Pancreas (tissue), 10 donors: ENCODE measurements at regions not wholly inside any gene's neighbourhood (a gene's known extent, or its start where the extent isn't known, plus 50 kb on each side); places are given as distances from the start of the nearest gene placed in this dataset.

Source experiments
- ATAC-seq, 4 donors: fragments of 200-7000 bp; cut with Tn5 transposase; one replicate each; pipeline versions ENCODE4 v1.8.0 to v1.9.1; 2020; ENCODE audit warnings: mild to moderate bottlenecking in 4 of 4, moderate library complexity in 4 of 4
- DNase-seq, 6 donors: peaks; one replicate each; pipeline ENCODE4 v3.0.0-alpha.2; 2020
- FAIRE-seq: peaks from 2 replicates; lab custom pipeline; 2012; peaks lifted over from hg19 to GRCh38; lab: Jason Lieb, UNC
- H3K27ac ChIP-seq, 4 donors: fragments of 200-600 bp; sonication (generic); 1 replicate in 3 of 4; 2 replicates in 1 of 4; pipeline versions ENCODE4 v1.5.0 to v1.8.0; 2020
- H3K27me3 ChIP-seq, 4 donors: fragments of 200-600 bp; one replicate each; pipeline ENCODE4 v1.8.0; 2021
- H3K36me3 ChIP-seq, 3 donors: fragments of 200-600 bp; sonication (generic) in 1 of 3; one replicate each; pipeline versions ENCODE4 v1.5.0 to v1.8.0; 2020 to 2021
- H3K4me1 ChIP-seq, 3 donors: fragments of 200-600 bp; one replicate each; pipeline ENCODE4 v1.8.0; 2021
- H3K4me3 ChIP-seq, 4 donors: fragments of 200-600 bp; sonication (generic) in 2 of 4; one replicate each; pipeline versions ENCODE4 v1.5.0 to v1.8.0; 2020 to 2021
- H3K9me3 ChIP-seq, 4 donors: fragments of 200-600 bp; one replicate each; pipeline ENCODE4 v1.8.0; 2021
- WGBS, 2 donors: extraction: QIAGEN DNeasy Blood & Tissue Kit; methylation state at CpG; one replicate each; pipeline ENCODE4 v1.1.7; 2013; 5-methylcytosine and 5-hydroxymethylcytosine counted together
- intact Hi-C, 3 donors: fragments of 100-400 bp; cut with DNase I; formaldehyde crosslinking; loops; one replicate each; pipeline versions ENCODE4 v1.11.1 to v1.14.2; 2022
- TF ChIP-seq, protein P1 (sequence below), 4 donors: fragments of 200-600 bp; sonication (generic) in 3 of 4; IDR thresholded peaks; one replicate each; pipeline versions ENCODE4 v1.5.0 to v1.8.0; 2021; ENCODE audit warnings: antibody characterized with exemption in 4 of 4
- donor health status: healthy with polysubstance abuse.
- donor health status: DM: no; HTN: no; CAD: no; lungs with moderate emphysema.
- donor health status: DM: no; HTN: no; CAD: no.
- donor health status: control.
- donor health status: control.
- donor health status: Bipolar disorder and iron deficiency.
- donor health status: DM: yes; HTN: yes; CAD: no.
- donor health status: DM: no; HTN: no; CAD: no.
- donor health status: DM: no; HTN: no; CAD: no.
- donor health status: DM: yes; HTN: yes; CAD: no.

DNA sequence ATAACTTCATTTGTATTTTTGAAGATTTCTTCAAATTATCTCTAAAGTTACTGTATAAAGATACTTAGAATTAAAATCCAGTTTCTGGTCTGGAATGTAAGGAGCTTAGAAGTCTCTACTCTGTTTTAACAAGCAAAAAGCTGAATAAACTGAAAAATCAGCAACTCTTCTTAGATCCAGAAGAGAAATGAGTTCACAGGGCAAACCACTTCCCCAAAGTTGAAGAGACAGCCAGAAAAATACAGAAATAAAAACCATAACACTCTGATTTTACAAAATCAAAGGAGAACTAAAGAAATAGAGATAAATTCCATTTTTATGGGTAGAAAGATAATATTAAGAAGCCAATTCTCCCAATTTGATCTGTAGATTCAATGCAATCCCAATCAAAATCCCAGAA, 1166.8 kb downstream of the ADGRL3 start:
- H3K4me3 ChIP-seq: no peak overlapping the region
- no peaks in the 10 kb centered on the region for H3K9me3 ChIP-seq
- no peaks in the 10 kb centered on the region for H3K4me1 ChIP-seq
- no peaks in the 10 kb centered on the region for H3K36me3 ChIP-seq
- no peak overlapping the region for H3K27ac ChIP-seq
- FAIRE-seq: no peak
- DNase-seq: no peak
- intact Hi-C loops: no loop called here
- H3K27me3 ChIP-seq: no peaks in the 10 kb centered on the region
- no peak for ATAC-seq
- TF ChIP-seq, protein P1, sequence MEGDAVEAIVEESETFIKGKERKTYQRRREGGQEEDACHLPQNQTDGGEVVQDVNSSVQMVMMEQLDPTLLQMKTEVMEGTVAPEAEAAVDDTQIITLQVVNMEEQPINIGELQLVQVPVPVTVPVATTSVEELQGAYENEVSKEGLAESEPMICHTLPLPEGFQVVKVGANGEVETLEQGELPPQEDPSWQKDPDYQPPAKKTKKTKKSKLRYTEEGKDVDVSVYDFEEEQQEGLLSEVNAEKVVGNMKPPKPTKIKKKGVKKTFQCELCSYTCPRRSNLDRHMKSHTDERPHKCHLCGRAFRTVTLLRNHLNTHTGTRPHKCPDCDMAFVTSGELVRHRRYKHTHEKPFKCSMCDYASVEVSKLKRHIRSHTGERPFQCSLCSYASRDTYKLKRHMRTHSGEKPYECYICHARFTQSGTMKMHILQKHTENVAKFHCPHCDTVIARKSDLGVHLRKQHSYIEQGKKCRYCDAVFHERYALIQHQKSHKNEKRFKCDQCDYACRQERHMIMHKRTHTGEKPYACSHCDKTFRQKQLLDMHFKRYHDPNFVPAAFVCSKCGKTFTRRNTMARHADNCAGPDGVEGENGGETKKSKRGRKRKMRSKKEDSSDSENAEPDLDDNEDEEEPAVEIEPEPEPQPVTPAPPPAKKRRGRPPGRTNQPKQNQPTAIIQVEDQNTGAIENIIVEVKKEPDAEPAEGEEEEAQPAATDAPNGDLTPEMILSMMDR (IDR thresholded peaks at IDR 0.05): no peak

DNA sequence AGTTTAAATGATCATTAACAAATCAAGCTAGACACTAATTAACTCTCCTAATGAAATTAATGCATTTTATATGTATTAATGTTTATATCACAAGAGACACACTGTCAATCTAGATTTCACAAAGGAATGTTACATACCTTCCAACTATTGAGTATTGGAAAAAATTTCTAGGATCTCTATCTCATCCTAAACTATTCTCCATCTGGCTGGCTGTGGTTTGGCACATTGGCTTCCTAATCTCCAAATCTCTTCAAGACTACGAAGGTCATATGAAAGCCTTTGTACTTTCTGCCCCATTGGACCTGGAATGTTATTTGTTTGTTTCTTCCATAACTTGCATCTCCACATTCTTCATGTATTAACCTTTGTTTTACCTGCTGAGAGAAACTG, 1160.0 kb downstream of the ADGRL3 start:
- DNase-seq (no peak), ATAC-seq (no peak), FAIRE-seq (no peak)
- H3K4me1 ChIP-seq: no peaks in the 10 kb centered on the region
- H3K27me3 ChIP-seq: no peaks in the 10 kb centered on the region
- H3K36me3 ChIP-seq: no peaks in the 10 kb centered on the region
- no peak overlapping the region for H3K27ac ChIP-seq
- TF ChIP-seq, protein P1 (IDR thresholded peaks at IDR 0.05): no peak
- WGBS, 2 donors: 32 to 42% methylated on average over 1 of the region's 1 CpG
- intact Hi-C loops: no loop called here
- H3K4me3 ChIP-seq: no peak overlapping the region
- no peaks in the 10 kb centered on the region for H3K9me3 ChIP-seq

DNA sequence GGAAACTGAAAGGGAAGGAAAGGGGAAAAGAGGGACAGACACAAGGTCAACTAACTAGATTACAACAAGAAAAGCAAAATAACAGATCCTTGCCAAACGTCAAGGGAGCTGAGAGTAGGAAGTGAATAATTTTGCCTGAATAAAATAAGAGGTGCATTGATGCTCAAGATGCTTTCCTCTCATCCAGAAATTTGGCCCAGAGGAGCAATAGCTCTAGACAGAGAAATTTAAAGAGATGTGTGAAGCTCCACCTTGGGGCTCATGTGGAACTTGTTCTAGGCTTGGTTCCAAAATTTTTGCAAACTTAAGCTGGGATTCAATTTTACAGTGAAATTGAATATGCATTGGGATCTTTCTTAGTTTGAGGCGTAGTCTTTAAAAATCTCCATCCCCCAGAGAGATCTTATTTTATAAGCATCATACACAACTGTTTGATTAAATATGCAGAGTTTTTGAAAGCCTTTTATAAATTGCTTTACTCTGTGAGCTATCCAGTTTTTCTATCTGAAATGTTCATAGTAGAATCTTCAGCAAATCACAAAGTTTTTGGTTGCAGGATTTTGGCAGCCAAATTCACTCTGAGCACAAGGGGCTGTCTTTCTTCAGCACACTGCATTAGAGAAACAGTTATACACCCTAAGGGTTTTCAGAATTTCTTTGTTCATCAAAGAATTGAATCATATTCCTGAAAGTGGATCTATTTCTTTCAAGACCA, 1159.5 kb downstream of the ADGRL3 start:
- no peak for FAIRE-seq
- Histone ChIP-seq H3K27me3 (no peaks in the 10 kb centered on the region), H3K4me3 (no peak overlapping the region), H3K36me3 (no peaks in the 10 kb centered on the region), H3K27ac (no peak overlapping the region), H3K9me3 (no peaks in the 10 kb centered on the region), H3K4me1 (no peaks in the 10 kb centered on the region)
- intact Hi-C loops: no loop called here
- TF ChIP-seq, protein P1 (IDR thresholded peaks at IDR 0.05): no peak
- no peak for DNase-seq
- ATAC-seq: no peak
- WGBS, 2 donors: 54 to 58% methylated on average over 2 of the region's 2 CpGs

DNA sequence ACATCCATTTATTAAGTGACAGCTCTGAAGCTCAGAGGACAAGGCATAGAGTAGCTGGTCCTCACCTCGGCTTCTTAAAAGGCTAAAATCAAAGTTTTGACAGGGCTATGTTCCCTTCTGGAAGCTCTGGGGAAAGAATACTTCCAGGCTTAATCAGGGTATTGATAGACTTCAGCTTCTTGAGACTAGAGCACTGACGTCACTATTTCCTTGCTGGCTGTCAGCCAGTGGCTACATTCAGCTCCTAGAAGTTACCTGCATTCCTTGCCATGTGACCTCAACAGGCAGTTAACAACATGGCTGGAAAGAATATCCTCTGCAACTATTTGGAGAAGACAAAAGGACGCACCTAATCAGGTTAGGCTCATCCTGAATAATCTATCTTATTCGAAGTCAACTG, 1144.8 kb downstream of the ADGRL3 start:
- TF ChIP-seq, protein P1 (IDR thresholded peaks at IDR 0.05): no peak
- WGBS, 2 donors: 41 to 46% methylated on average over 4 of the region's 4 CpGs
- ATAC-seq: no peak
- Histone ChIP-seq H3K4me1 (no peaks in the 10 kb centered on the region), H3K9me3 (no peaks in the 10 kb centered on the region), H3K27me3 (no peaks in the 10 kb centered on the region), H3K4me3 (no peak overlapping the region), H3K27ac (no peak overlapping the region), H3K36me3 (no peaks in the 10 kb centered on the region)
- FAIRE-seq: no peak
- no peak for DNase-seq
- intact Hi-C loops: no loop called here

DNA sequence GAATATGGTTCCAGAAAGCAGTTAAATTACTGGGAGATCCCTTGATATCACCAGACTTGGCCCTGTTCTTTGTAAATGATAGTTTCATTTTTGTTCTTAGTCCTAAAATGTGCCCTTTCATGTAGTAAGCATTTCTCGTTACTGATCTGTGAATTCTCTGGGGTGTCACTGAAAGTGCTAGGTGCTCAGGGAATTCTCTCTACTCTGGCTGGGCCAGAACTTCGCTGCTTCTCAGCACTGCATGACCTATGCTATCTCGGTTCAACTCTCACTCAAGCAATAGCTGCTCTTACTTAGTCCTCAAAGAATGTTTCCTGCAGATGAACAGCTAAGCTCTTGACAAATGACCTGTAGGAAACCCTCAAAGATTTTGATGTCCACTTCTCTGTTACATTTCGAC, 1144.3 kb downstream of the ADGRL3 start:
- FAIRE-seq (no peak), DNase-seq (no peak), ATAC-seq (no peak)
- 40 to 46% methylated on average over 4 of the region's 4 CpGs for WGBS, 2 donors
- intact Hi-C loops: no loop called here
- H3K9me3 ChIP-seq: no peaks in the 10 kb centered on the region
- no peak overlapping the region for H3K4me3 ChIP-seq
- no peaks in the 10 kb centered on the region for H3K36me3 ChIP-seq
- H3K27me3 ChIP-seq: no peaks in the 10 kb centered on the region
- no peaks in the 10 kb centered on the region for H3K4me1 ChIP-seq
- TF ChIP-seq, protein P1 (IDR thresholded peaks at IDR 0.05): no peak
- H3K27ac ChIP-seq: no peak overlapping the region
